ENCODE measurements at regions not wholly inside any gene's neighbourhood (a gene's known extent, or its start where the extent isn't known, plus 50 kb on each side); places are given as distances from the start of the nearest gene placed in this dataset.
A peak's percentile ranks its signal among the peaks of the same experiment; 100 is the strongest.

GRCh38 chr12:124391340-124392261 is 96.7 kb downstream of the RFLNA start:
- Histone ChIP-seq H3K27me3 (no peaks in the 10 kb centered on the region), H3K4me1 (peaks cover 5 to 99% of the 10 kb centered on the region in 2 donors), H3K4me3 (no peak overlapping the region)

GRCh38 chr12:124390442-124391097 is 95.7 kb downstream of the RFLNA start:
- DNase-seq (ENCODE audit: low spot score), result peak; percentile 91
- TF ChIP-seq CTCF (IDR thresholded peaks at IDR 0.05), result no peak
- Histone ChIP-seq H3K9me3 (no peaks in the 10 kb centered on the region), H3K4me1 (peaks cover 5 to 99% of the 10 kb centered on the region in 2 donors), H3K36me3 (peaks cover 14% of the 10 kb centered on the region), H3K27ac (peak overlapping the region; percentile 91 to 94), H3K27me3 (no peaks in the 10 kb centered on the region), H3K4me3 (no peak overlapping the region)

More at GRCh38 chr12:124391340-124392261, 96.7 kb downstream of the RFLNA start:
- Histone ChIP-seq H3K27ac (peak overlapping the region; percentile 91 to 94), H3K9me3 (no peaks in the 10 kb centered on the region), H3K36me3 (peaks cover 10% of the 10 kb centered on the region)
- no peak for TF ChIP-seq CTCF (IDR thresholded peaks at IDR 0.05)
- peak; percentile 92 for DNase-seq (ENCODE audit: low spot score)

GRCh38 chr12:124389725-124390441 is 95.0 kb downstream of the RFLNA start:
- H3K36me3 ChIP-seq, result peaks cover 20% of the 10 kb centered on the region
- H3K4me1 ChIP-seq, result peaks cover 5 to 97% of the 10 kb centered on the region in 2 donors
- no peaks in the 10 kb centered on the region for H3K9me3 ChIP-seq
- H3K27me3 ChIP-seq, result no peaks in the 10 kb centered on the region
- peak overlapping the region in 1 of 2 donors; percentile 60 for H3K4me3 ChIP-seq
- no peak for TF ChIP-seq CTCF (IDR thresholded peaks at IDR 0.05)
- no peak for DNase-seq (ENCODE audit: low spot score)
- H3K27ac ChIP-seq, result peak overlapping the region; percentile 91 to 94

- peak; percentile 96 for DNase-seq (ENCODE audit: low spot score)
- peaks cover 19% of the 10 kb centered on the region for H3K36me3 ChIP-seq
- peaks cover 5 to 91% of the 10 kb centered on the region in 2 donors for H3K4me1 ChIP-seq
- no peak for TF ChIP-seq CTCF (IDR thresholded peaks at IDR 0.05)
- H3K27me3 ChIP-seq, result no peaks in the 10 kb centered on the region
- H3K27ac ChIP-seq, result peak overlapping the region; percentile 91 to 94
- H3K4me3 ChIP-seq, result peak overlapping the region; percentile 43 to 60
- H3K9me3 ChIP-seq, result no peaks in the 10 kb centered on the region
These were observed 94.3 kb downstream of the RFLNA start for GRCh38 chr12:124389138-124389724.

- peak overlapping the region; percentile 43 to 60 for H3K4me3 ChIP-seq
- TF ChIP-seq CTCF (IDR thresholded peaks at IDR 0.05), result no peak
- H3K36me3 ChIP-seq, result peaks cover 18% of the 10 kb centered on the region
- H3K9me3 ChIP-seq, result no peaks in the 10 kb centered on the region
- no peaks in the 10 kb centered on the region for H3K27me3 ChIP-seq
- DNase-seq (ENCODE audit: low spot score), result peak; percentile 75
- peak overlapping the region; percentile 91 to 94 for H3K27ac ChIP-seq
- peaks cover 5 to 86% of the 10 kb centered on the region in 2 donors for H3K4me1 ChIP-seq
These were observed 93.8 kb downstream of the RFLNA start for GRCh38 chr12:124388679-124389137.

All from right atrium auricular region (tissue), 2 donors.